Panc1 (cell line): ENCODE measurements at regions not wholly inside any gene's neighbourhood (a gene's known extent, or its start where the extent isn't known, plus 50 kb on each side); places are given as distances from the start of the nearest gene placed in this dataset.

Experiments
- ATAC-seq: fragments of 200-7000 bp; cut with Tn5 transposase; 2 replicates; pipeline ENCODE4 v1.9.1; 2020; ENCODE audit warnings: mild to moderate bottlenecking, moderate library complexity
- BruUV-seq: library from RNA; stranded (reverse); fragments of 400-500 nt; replicated peaks from 2 replicates; lab custom pipeline; 2021; lab: Mats Ljungman, UMichigan
- CTCF ChIA-PET: fragments of 300-600 bp; sonication (Branson Sonifier 250); formaldehyde crosslinking; loops from one replicate; lab custom pipeline; 2022; ENCODE audit warnings: antibody characterized with exemption; lab: Charles Lee
- POLR2A ChIA-PET: fragments of 300-600 bp; sonication (Branson Sonifier 250); formaldehyde crosslinking; loops from one replicate; lab custom pipeline; 2022; ENCODE audit warnings: antibody characterized with exemption; lab: Charles Lee
- DNase-seq: peaks from one replicate; pipeline ENCODE4 v3.0.0-alpha.2; 2010; ENCODE audit warnings: low read depth, low spot score
- H3K27ac ChIP-seq: 2 replicates; pipeline ENCODE4 v1.5.1; 2011; ENCODE audit warnings: mild to moderate bottlenecking, low read length, inconsistent platforms
- H3K27me3 ChIP-seq: fragments of 200-500 bp; sonication (Bioruptor generic); 2 replicates; pipeline ENCODE4 v1.6.0; 2014; ENCODE audit warnings: low read length, inconsistent platforms; ENCODE audit not compliant: control insufficient read depth, insufficient read depth
- H3K36me3 ChIP-seq: fragments of 200-500 bp; sonication (Bioruptor generic); 2 replicates; pipeline ENCODE4 v1.5.1; 2014; ENCODE audit warnings: inconsistent platforms, mild to moderate bottlenecking, low read length, moderate library complexity; ENCODE audit not compliant: control insufficient read depth, insufficient read depth
- H3K4me1 ChIP-seq: 2 replicates; pipeline ENCODE4 v1.5.1; 2011; ENCODE audit warnings: inconsistent platforms, mild to moderate bottlenecking, low read length, moderate library complexity; ENCODE audit not compliant: control insufficient read depth, insufficient read depth
- H3K4me3 ChIP-seq, 2 experiments: 2 replicates each; pipeline ENCODE4 v1.5.1; 2011 to 2012; ENCODE audit warnings: low read depth in 2 of 2, low read length in 2 of 2, mild to moderate bottlenecking in 2 of 2, inconsistent platforms in 1 of 2, moderate library complexity in 1 of 2
- H3K9me3 ChIP-seq: fragments of 200-500 bp; sonication (Bioruptor generic); 2 replicates; pipeline ENCODE4 v1.5.1; 2014; ENCODE audit warnings: low read depth, mild to moderate bottlenecking, inconsistent platforms, low read length, moderate library complexity; ENCODE audit not compliant: control insufficient read depth, insufficient read depth
- POLR2AphosphoS5 ChIP-seq: IDR thresholded peaks from 2 replicates; pipeline ENCODE4 v1.6.1; 2012; ENCODE audit warnings: mild to moderate bottlenecking, low read depth, low read length, moderate library complexity
- SIN3A ChIP-seq: IDR thresholded peaks from 2 replicates; pipeline ENCODE4 v1.6.1; 2012; ENCODE audit warnings: low read depth, mild to moderate bottlenecking, low read length, moderate library complexity, borderline replicate concordance; ENCODE audit not compliant: insufficient read depth
- TCF7L2 ChIP-seq: IDR thresholded peaks from 2 replicates; pipeline ENCODE4 v1.6.1; 2011; ENCODE audit warnings: mild to moderate bottlenecking, low read depth, low read length, inconsistent platforms
- in situ Hi-C: cut with HindIII; loops from 2 replicates; pipeline ENCODE4 v1.10.0; 2016; ENCODE audit warnings: low sequenced_read_pairs, low pct_unique_long_range_greater_than_20kb
- intact Hi-C: fragments of 100-400 bp; cut with micrococcal nuclease; formaldehyde crosslinking; loops from one replicate; pipeline ENCODE4 v1.10.0; 2022; ENCODE audit not compliant: unreplicated experiment
- TF ChIP-seq, protein P1 (sequence below), 2 experiments: IDR thresholded peaks; 2 replicates each; pipeline ENCODE4 v1.6.1; 2011 to 2012; ENCODE audit warnings: low read depth in 2 of 2, control low read depth in 1 of 2, low read length in 1 of 2, mild to moderate bottlenecking in 1 of 2, moderate library complexity in 1 of 2; ENCODE audit not compliant: insufficient read depth in 1 of 2
- TF ChIP-seq, protein P2 (sequence below): fragments of 450-650 bp; IDR thresholded peaks from 2 replicates; pipeline ENCODE4 v1.5.1; 2017; ENCODE audit warnings: mild to moderate bottlenecking

DNA sequence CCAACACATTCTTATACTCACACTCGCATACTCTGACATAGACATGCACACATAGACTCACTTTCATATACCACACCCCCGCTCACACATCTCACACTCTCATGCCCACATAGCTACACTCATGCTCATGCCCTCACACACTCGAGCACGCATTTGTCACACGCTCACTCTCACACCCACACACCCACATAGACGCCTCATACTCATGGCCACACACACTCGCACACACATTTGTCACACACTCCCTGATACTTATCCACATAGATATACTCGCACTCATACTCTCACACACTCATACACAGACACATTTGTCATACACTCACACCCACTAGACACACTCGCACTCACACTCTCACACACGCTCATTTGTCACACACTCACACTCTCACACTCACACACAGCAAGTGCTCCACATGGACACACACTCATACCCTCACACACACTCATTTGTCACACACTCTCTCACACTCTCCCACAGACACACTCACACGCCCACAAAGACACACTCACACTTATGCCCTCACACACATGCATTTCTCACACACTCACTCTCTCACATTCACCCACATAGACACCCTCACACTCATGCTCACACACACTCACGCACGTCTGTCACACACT, 50.9 kb downstream of the TNP1 start:
- no peak for TF ChIP-seq POLR2AphosphoS5
- no peak for TF ChIP-seq SIN3A
- TF ChIP-seq, protein P1, sequence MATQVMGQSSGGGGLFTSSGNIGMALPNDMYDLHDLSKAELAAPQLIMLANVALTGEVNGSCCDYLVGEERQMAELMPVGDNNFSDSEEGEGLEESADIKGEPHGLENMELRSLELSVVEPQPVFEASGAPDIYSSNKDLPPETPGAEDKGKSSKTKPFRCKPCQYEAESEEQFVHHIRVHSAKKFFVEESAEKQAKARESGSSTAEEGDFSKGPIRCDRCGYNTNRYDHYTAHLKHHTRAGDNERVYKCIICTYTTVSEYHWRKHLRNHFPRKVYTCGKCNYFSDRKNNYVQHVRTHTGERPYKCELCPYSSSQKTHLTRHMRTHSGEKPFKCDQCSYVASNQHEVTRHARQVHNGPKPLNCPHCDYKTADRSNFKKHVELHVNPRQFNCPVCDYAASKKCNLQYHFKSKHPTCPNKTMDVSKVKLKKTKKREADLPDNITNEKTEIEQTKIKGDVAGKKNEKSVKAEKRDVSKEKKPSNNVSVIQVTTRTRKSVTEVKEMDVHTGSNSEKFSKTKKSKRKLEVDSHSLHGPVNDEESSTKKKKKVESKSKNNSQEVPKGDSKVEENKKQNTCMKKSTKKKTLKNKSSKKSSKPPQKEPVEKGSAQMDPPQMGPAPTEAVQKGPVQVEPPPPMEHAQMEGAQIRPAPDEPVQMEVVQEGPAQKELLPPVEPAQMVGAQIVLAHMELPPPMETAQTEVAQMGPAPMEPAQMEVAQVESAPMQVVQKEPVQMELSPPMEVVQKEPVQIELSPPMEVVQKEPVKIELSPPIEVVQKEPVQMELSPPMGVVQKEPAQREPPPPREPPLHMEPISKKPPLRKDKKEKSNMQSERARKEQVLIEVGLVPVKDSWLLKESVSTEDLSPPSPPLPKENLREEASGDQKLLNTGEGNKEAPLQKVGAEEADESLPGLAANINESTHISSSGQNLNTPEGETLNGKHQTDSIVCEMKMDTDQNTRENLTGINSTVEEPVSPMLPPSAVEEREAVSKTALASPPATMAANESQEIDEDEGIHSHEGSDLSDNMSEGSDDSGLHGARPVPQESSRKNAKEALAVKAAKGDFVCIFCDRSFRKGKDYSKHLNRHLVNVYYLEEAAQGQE (IDR thresholded peaks at IDR 0.05; ENCODE audit: insufficient read depth in 1 of 2, low read depth in 2 of 2, low read length in 1 of 2) = no peak
- no peak for TF ChIP-seq TCF7L2
- TF ChIP-seq, protein P2, sequence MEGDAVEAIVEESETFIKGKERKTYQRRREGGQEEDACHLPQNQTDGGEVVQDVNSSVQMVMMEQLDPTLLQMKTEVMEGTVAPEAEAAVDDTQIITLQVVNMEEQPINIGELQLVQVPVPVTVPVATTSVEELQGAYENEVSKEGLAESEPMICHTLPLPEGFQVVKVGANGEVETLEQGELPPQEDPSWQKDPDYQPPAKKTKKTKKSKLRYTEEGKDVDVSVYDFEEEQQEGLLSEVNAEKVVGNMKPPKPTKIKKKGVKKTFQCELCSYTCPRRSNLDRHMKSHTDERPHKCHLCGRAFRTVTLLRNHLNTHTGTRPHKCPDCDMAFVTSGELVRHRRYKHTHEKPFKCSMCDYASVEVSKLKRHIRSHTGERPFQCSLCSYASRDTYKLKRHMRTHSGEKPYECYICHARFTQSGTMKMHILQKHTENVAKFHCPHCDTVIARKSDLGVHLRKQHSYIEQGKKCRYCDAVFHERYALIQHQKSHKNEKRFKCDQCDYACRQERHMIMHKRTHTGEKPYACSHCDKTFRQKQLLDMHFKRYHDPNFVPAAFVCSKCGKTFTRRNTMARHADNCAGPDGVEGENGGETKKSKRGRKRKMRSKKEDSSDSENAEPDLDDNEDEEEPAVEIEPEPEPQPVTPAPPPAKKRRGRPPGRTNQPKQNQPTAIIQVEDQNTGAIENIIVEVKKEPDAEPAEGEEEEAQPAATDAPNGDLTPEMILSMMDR = no peak
- H3K9me3 ChIP-seq = no peaks in the 10 kb centered on the region
- intact Hi-C loops (no loop called here), in situ Hi-C loops (no loop called here)
- no peaks in the 10 kb centered on the region for H3K36me3 ChIP-seq
- no peak overlapping the region for H3K4me3 ChIP-seq
- no peaks in the 10 kb centered on the region for H3K27me3 ChIP-seq
- POLR2A ChIA-PET = no interaction called here
- BruUV-seq = no TSS peak
- CTCF ChIA-PET = no interaction called here
- ATAC-seq (no peak), DNase-seq (no peak)
- H3K27ac ChIP-seq = no peak overlapping the region
- H3K4me1 ChIP-seq = no peaks in the 10 kb centered on the region

DNA sequence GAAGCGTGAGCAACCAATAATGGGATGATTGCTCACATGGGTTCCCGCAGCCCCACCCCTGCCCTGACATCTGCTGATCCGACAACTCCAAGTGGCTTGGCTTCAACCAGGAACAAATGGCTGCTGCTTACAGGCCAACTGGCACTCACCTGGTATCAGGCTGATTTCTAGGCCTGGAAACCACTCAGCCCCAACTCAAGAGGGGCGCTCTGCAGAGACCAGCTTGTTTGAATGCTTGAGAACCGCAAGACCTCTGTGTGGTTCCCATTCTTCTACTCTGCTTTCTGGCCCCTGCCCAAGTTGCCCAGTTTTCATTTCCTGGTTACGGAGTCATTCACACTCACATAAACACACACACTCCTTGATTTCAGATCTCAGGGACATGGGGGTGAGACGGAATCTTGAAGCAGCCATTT, 52.0 kb downstream of the TNP1 start:
- TF ChIP-seq TCF7L2 (no peak), POLR2AphosphoS5 (no peak), SIN3A (no peak)
- TF ChIP-seq, protein P1 (IDR thresholded peaks at IDR 0.05; ENCODE audit: insufficient read depth in 1 of 2, low read depth in 2 of 2, low read length in 1 of 2) = no peak
- TF ChIP-seq, protein P2 = no peak
- intact Hi-C loops = no loop called here
- ChIA-PET CTCF (no interaction called here), POLR2A (no interaction called here)
- Histone ChIP-seq H3K9me3 (no peaks in the 10 kb centered on the region), H3K36me3 (no peaks in the 10 kb centered on the region), H3K27me3 (no peaks in the 10 kb centered on the region), H3K4me3 (no peak overlapping the region), H3K4me1 (no peaks in the 10 kb centered on the region), H3K27ac (no peak overlapping the region)
- ATAC-seq = no peak
- no TSS peak for BruUV-seq
- in situ Hi-C loops = no loop called here
- no peak for DNase-seq
